Natural killer cell (primary cell): ENCODE measurements at regions not wholly inside any gene's neighbourhood (a gene's known extent, or its start where the extent isn't known, plus 50 kb on each side); places are given as distances from the start of the nearest gene placed in this dataset.

ENCODE experiments used
- ATAC-seq, 3 donors: fragments of 150-1000 bp in 2 of 3; fragments of 200-7000 bp in 1 of 3; cut with Tn5 transposase; 1 replicate in 1 of 3; 2 replicates in 2 of 3; pipeline ENCODE4 v1.10.0; 2021; ENCODE audit warnings: mild to moderate bottlenecking in 2 of 3, moderate library complexity in 2 of 3
- DNase-seq, 2 donors: peaks; one replicate each; pipeline versions ENCODE4 v3.0.0 to v3.0.0-alpha.2; 2013 to 2021; ENCODE audit warnings: mixed read lengths in 1 of 2
- H3K27ac ChIP-seq: one replicate; pipeline ENCODE4 v1.5.1; 2013; ENCODE audit warnings: mild to moderate bottlenecking, low read length
- H3K27me3 ChIP-seq: one replicate; pipeline ENCODE4 v1.6.1; 2013; ENCODE audit warnings: low read length; ENCODE audit not compliant: control insufficient read depth, insufficient read depth
- H3K36me3 ChIP-seq: one replicate; pipeline ENCODE4 v1.6.1; 2013; ENCODE audit warnings: low read length; ENCODE audit not compliant: control insufficient read depth, insufficient read depth
- H3K4me1 ChIP-seq: one replicate; pipeline ENCODE4 v1.6.1; 2013; ENCODE audit warnings: low read length; ENCODE audit not compliant: control insufficient read depth, insufficient read depth
- H3K4me3 ChIP-seq: one replicate; pipeline ENCODE4 v1.5.1; 2013; ENCODE audit warnings: low read length
- H3K9me3 ChIP-seq: one replicate; pipeline ENCODE4 v1.6.1; 2013; ENCODE audit warnings: low read length; ENCODE audit not compliant: control insufficient read depth, insufficient read depth
- H3K27ac Mint-ChIP-seq, 2 donors: one replicate each; pipeline ENCODE4 v1.8.0; 2022; ENCODE audit warnings: mild to moderate bottlenecking in 2 of 2, mixed read lengths in 2 of 2, moderate library complexity in 1 of 2
- H3K27me3 Mint-ChIP-seq, 2 donors: one replicate each; pipeline ENCODE4 v1.8.0; 2022; ENCODE audit warnings: low read depth in 2 of 2, mixed read lengths in 2 of 2
- H3K36me3 Mint-ChIP-seq: one replicate; pipeline ENCODE4 v1.8.0; 2022; ENCODE audit warnings: mixed read lengths
- H3K4me1 Mint-ChIP-seq, 2 donors: one replicate each; pipeline ENCODE4 v1.8.0; 2022; ENCODE audit warnings: mixed read lengths in 2 of 2
- H3K4me3 Mint-ChIP-seq: one replicate; pipeline ENCODE4 v1.8.0; 2022; ENCODE audit warnings: mild to moderate bottlenecking, moderate library complexity, mixed read lengths
- H3K9me3 Mint-ChIP-seq, 2 donors: one replicate each; pipeline ENCODE4 v1.8.0; 2022; ENCODE audit warnings: mixed read lengths in 2 of 2
- CTCF ChIP-seq: fragments of 200-600 bp; IDR thresholded peaks from one replicate; pipeline ENCODE4 v1.8.0; 2022; ENCODE audit warnings: antibody characterized with exemption
- WGBS: methylation state at CpG from one replicate; pipeline ENCODE4 v1.1.7; 2013; ENCODE audit warnings: missing lambda C conversion rate; ENCODE audit not compliant: insufficient coverage; 5-methylcytosine and 5-hydroxymethylcytosine counted together
- intact Hi-C: fragments of 100-400 bp; cut with micrococcal nuclease; formaldehyde crosslinking; loops from one replicate; pipeline ENCODE4 v1.14.2; 2022

GRCh38 chr16:85988723-85989313 lies 89.9 kb downstream of the IRF8 start:
- peak overlapping the region; percentile 4 for H3K27ac ChIP-seq
- H3K27me3 ChIP-seq = no peaks in the 10 kb centered on the region
- H3K4me1 Mint-ChIP-seq = peaks cover 41 to 47% of the 10 kb centered on the region in 2 donors
- H3K36me3 ChIP-seq = no peaks in the 10 kb centered on the region
- 44% methylated on average over 13 of the region's 13 CpGs for WGBS
- intact Hi-C loops = loop anchor here (5.0 kb wide), 2 partner anchors 52 to 92 kb away; partner anchors contain the start of gene IRF8
- no peaks in the 10 kb centered on the region for H3K9me3 ChIP-seq
- H3K36me3 Mint-ChIP-seq = no peaks in the 10 kb centered on the region
- H3K4me3 ChIP-seq = no peak overlapping the region
- DNase-seq (peak in 1 of 2 donors; percentile 17), ATAC-seq (no peak)
- H3K27me3 Mint-ChIP-seq = no peaks in the 10 kb centered on the region
- TF ChIP-seq CTCF = no peak
- peaks cover 62% of the 10 kb centered on the region for H3K4me1 ChIP-seq
- H3K27ac Mint-ChIP-seq = no peak overlapping the region
- no peaks in the 10 kb centered on the region for H3K9me3 Mint-ChIP-seq
- H3K4me3 Mint-ChIP-seq = no peak overlapping the region

- no peaks in the 10 kb centered on the region for H3K9me3 Mint-ChIP-seq
- Histone ChIP-seq H3K4me3 (no peak overlapping the region), H3K36me3 (no peaks in the 10 kb centered on the region), H3K27me3 (no peaks in the 10 kb centered on the region), H3K4me1 (peaks cover 56% of the 10 kb centered on the region), H3K9me3 (no peaks in the 10 kb centered on the region), H3K27ac (no peak overlapping the region)
- 93% methylated on average over 4 of the region's 5 CpGs for WGBS
- H3K4me1 Mint-ChIP-seq = peaks cover 39 to 44% of the 10 kb centered on the region in 2 donors
- H3K27ac Mint-ChIP-seq = no peak overlapping the region
- ATAC-seq (no peak), DNase-seq (no peak)
- intact Hi-C loops = loop anchor here (5.0 kb wide), 2 partner anchors 52 to 92 kb away; partner anchors contain the start of gene IRF8
- no peak overlapping the region for H3K4me3 Mint-ChIP-seq
- no peaks in the 10 kb centered on the region for H3K27me3 Mint-ChIP-seq
- TF ChIP-seq CTCF = no peak
- no peaks in the 10 kb centered on the region for H3K36me3 Mint-ChIP-seq
Observed at GRCh38 chr16:85989376-85989775, 90.4 kb downstream of the IRF8 start.

DNA sequence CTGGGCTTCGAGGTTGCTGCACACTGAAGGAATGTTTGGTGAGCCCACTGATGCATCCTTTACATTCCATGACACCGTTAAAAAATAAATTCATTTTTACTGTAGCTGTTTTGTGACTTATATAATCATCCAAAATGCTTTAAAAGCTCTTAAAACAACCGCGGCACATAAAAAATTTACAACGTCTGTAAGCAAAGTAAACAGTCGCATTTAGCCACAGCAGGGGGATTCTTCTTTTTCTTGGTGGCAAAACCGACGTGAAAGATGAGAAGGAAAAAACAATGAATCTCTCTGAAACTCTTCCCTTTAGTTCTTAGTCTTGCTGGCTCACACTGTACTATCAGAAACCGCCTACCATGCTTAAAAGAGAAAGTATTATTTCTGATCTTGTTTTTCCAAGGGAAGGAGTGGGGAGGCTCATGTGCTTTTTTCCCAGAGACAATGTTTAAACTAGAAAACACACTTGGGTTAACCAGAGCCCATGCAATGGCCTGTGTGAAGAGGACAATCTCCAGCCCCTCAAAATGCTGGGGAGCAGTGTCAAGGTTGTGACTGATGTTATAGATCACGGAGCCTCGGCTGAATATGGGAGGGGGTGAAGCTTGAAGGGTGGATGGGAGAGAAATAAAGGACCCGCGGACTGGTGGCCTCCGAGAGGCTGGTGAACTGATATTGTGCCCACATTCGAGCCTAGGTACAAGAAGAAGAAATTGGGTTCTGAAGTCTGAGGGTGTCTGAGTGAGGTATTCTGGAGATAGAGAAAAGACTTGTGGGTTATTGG lies 91.1 kb downstream of the IRF8 start:
- no peaks in the 10 kb centered on the region for H3K27me3 Mint-ChIP-seq

More for the DNA sequence above, 91.1 kb downstream of the IRF8 start:
- Histone ChIP-seq H3K4me3 (no peak overlapping the region), H3K9me3 (no peaks in the 10 kb centered on the region), H3K27me3 (no peaks in the 10 kb centered on the region), H3K36me3 (no peaks in the 10 kb centered on the region), H3K27ac (no peak overlapping the region), H3K4me1 (peaks cover 49% of the 10 kb centered on the region)
- Mint-ChIP-seq H3K27ac (no peak overlapping the region), H3K36me3 (no peaks in the 10 kb centered on the region), H3K9me3 (no peaks in the 10 kb centered on the region), H3K4me1 (peaks cover 32 to 37% of the 10 kb centered on the region in 2 donors), H3K4me3 (no peak overlapping the region)
- no peak for TF ChIP-seq CTCF
- DNase-seq (no peak), ATAC-seq (no peak)
- 91% methylated on average over 14 of the region's 15 CpGs for WGBS
- intact Hi-C loops = loop anchor here (5.0 kb wide), 2 partner anchors 53 to 93 kb away; partner anchors contain the start of gene IRF8
